Transverse colon (tissue), 3 donors: ENCODE measurements at regions not wholly inside any gene's neighbourhood (a gene's known extent, or its start where the extent isn't known, plus 50 kb on each side); places are given as distances from the start of the nearest gene placed in this dataset.

Experiments
- CTCF ChIP-seq, 5 experiments: fragments of 200-600 bp in 3 of 5; fragments of 450-650 bp in 2 of 5; sonication (generic) in 3 of 5; IDR thresholded peaks; 1 replicate in 2 of 5; 2 replicates in 3 of 5; pipeline ENCODE4 v1.5.1; 2016 to 2017; ENCODE audit warnings: antibody characterized with exemption in 5 of 5, inconsistent platforms in 3 of 5, mild to moderate bottlenecking in 2 of 5, moderate library complexity in 1 of 5
- EP300 ChIP-seq: sonication (generic); formaldehyde crosslinking; IDR thresholded peaks from one replicate; pipeline ENCODE4 v1.6.1; 2017; ENCODE audit warnings: antibody characterized with exemption, low read depth
- POLR2A ChIP-seq: fragments of 450-650 bp; IDR thresholded peaks from one replicate; pipeline ENCODE4 v1.6.1; 2016; ENCODE audit warnings: antibody characterized with exemption, mild to moderate bottlenecking, moderate library complexity

GRCh38 chr1:30191154-30191702 is 532.2 kb downstream of the MATN1 start:
- TF ChIP-seq CTCF (IDR thresholded peaks at IDR 0.05) (no peak), POLR2A (no peak), EP300 (no peak)
